ENCODE measurements at regions not wholly inside any gene's neighbourhood (a gene's known extent, or its start where the extent isn't known, plus 50 kb on each side); places are given as distances from the start of the nearest gene placed in this dataset.
"Not testable (repeated sequence)": the region's sequence is repeated elsewhere in the genome, so short reads cannot be mapped to it uniquely, and the experiment has no call there.

DNA sequence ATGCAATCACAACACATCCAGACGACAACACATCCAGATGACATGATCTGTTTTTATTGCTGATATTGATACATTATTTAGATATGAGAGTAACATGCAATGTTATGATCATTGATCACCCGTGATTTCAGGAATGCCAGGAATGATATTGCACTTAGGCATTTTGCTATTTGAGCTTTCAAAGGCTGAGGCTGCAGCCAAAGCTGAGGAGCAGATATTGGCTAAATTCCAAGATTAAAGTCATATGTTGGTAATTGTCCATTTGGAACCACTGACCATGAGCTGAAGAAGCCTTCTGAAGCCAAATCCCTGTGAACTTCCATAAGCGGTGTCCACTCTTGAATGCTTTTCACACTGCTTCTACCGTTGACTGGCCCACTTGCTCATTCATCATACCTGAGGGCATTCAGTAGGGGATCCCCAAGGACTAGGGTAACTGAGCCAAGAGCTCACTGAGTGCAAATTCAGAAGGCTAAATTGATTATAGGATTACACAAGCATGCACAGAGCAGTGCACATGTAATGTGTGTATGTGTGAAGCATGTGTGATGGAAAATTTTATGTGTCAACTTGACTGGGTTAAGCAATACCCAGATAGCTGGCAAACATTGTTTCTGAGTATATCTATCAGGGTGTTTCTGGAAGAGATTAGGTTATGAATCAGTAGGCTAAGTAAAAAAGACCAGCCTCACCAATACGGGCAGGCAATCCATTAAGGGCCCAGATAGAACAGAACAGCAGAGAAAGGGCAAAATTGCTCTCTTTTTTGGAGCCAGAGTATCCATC, 92.1 kb upstream of the PLAAT1 start:
- Histone ChIP-seq H3K4me3 (no peak overlapping the region), H3K9me3 (no peaks in the 10 kb centered on the region), H3K27ac (no peak overlapping the region), H3K27me3 (no peaks in the 10 kb centered on the region), H3K36me3 (no peaks in the 10 kb centered on the region), H3K4me1 (no peaks in the 10 kb centered on the region)
- intact Hi-C loops (cut with DNase I) = no loop called here
- TF ChIP-seq, protein P1, sequence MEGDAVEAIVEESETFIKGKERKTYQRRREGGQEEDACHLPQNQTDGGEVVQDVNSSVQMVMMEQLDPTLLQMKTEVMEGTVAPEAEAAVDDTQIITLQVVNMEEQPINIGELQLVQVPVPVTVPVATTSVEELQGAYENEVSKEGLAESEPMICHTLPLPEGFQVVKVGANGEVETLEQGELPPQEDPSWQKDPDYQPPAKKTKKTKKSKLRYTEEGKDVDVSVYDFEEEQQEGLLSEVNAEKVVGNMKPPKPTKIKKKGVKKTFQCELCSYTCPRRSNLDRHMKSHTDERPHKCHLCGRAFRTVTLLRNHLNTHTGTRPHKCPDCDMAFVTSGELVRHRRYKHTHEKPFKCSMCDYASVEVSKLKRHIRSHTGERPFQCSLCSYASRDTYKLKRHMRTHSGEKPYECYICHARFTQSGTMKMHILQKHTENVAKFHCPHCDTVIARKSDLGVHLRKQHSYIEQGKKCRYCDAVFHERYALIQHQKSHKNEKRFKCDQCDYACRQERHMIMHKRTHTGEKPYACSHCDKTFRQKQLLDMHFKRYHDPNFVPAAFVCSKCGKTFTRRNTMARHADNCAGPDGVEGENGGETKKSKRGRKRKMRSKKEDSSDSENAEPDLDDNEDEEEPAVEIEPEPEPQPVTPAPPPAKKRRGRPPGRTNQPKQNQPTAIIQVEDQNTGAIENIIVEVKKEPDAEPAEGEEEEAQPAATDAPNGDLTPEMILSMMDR (IDR thresholded peaks at IDR 0.05) = no peak
- DNase-seq (ENCODE audit: low spot score in 2 of 2) = no peak

- TF ChIP-seq, protein P1 (IDR thresholded peaks at IDR 0.05) = no peak
- H3K4me3 ChIP-seq = no peak overlapping the region
- intact Hi-C loops (cut with DNase I) = no loop called here
- H3K27ac ChIP-seq = no peak overlapping the region
- no peaks in the 10 kb centered on the region for H3K27me3 ChIP-seq
- H3K36me3 ChIP-seq = no peaks in the 10 kb centered on the region
- DNase-seq (ENCODE audit: low spot score in 2 of 2) = no peak
- no peaks in the 10 kb centered on the region for H3K9me3 ChIP-seq
- no peaks in the 10 kb centered on the region for H3K4me1 ChIP-seq
Measured at GRCh38 chr3:193149998-193150397, 91.0 kb upstream of the PLAAT1 start.

DNA sequence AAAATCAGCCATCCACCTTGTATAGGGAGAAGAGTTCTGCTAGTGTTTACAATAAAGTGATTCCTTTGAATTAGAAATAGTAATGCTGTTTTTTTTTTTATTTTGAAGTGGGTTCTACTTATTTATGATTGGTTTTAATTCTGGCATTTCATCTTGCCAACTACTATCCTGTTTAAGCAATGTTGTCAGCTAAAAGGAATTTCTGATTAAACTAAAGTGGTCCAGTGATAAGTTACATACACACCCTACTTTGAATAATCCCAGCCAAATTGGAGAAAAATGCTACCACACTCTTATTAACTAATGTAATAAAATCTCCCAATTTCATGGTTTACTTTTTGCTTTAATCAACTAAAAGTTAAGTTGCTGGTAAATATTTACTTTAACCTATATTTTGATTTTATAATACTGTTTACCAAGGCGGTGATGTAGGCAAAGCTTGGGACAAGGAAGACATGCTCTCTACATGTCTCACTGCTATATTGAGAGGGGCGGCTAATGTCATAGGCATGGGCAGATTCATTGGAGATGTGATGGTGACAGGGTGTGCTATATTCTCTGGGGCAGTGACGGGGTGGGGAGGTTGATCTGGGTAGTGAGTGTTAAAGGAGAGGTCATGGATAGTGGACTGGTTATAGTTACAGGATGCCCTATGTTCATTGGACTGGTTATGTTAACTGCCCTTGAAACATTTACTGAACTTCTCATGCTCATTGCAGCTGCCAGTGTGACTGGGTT, 85.8 kb upstream of the PLAAT1 start:
- H3K36me3 ChIP-seq; H3K27ac ChIP-seq; H3K4me1 ChIP-seq; intact Hi-C loops (cut with DNase I); DNase-seq (ENCODE audit: low spot score in 2 of 2); H3K9me3 ChIP-seq; H3K27me3 ChIP-seq; H3K4me3 ChIP-seq: not testable (repeated sequence)

- no peaks in the 10 kb centered on the region for H3K9me3 ChIP-seq
- H3K27me3 ChIP-seq = no peaks in the 10 kb centered on the region
- TF ChIP-seq, protein P1 (IDR thresholded peaks at IDR 0.05) = no peak
- H3K36me3 ChIP-seq = no peaks in the 10 kb centered on the region
- no peak overlapping the region for H3K4me3 ChIP-seq
- H3K27ac ChIP-seq = no peak overlapping the region
- no peak for DNase-seq (ENCODE audit: low spot score in 2 of 2)
- intact Hi-C loops (cut with DNase I) = no loop called here
- H3K4me1 ChIP-seq = no peaks in the 10 kb centered on the region
Measured at GRCh38 chr3:193157051-193157450, 84.0 kb upstream of the PLAAT1 start.

DNA sequence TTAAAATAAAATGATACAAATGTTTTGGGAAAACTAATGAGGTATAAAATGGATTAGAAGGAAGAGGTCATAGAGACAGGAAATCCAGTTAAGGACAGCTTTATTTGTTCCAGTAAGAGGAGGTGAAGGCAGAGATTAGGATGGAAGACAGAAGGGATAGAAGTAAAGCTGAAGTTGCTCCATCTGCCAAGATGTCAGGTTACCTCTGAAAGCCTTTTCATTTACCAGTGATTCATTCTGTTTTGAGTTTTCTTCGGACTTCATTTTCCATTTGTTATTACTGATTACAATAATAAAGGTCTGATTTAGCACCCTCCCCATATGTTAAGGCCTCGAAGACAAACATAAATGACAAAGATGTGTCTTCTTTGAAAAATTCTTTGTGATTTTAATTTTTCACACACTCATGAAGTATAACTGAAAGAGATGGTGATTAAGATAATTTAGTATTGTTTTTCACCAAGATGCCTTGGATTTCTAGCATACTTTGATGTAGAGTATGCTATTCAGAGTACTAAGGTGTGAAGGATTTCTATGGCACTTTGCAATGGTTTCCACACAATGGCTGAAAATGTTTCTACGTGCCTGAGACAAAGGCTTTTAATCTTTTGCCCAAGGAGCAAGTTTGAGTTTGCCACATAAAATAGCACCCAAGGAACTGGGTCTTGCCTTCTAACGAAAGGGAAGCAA, 75.4 kb upstream of the PLAAT1 start:
- Histone ChIP-seq H3K9me3 (no peaks in the 10 kb centered on the region), H3K4me1 (no peaks in the 10 kb centered on the region), H3K27me3 (no peaks in the 10 kb centered on the region), H3K36me3 (no peaks in the 10 kb centered on the region), H3K27ac (no peak overlapping the region), H3K4me3 (no peak overlapping the region)
- TF ChIP-seq, protein P1 (IDR thresholded peaks at IDR 0.05) = no peak
- DNase-seq (ENCODE audit: low spot score in 2 of 2) = no peak
- intact Hi-C loops (cut with DNase I) = no loop called here

DNA sequence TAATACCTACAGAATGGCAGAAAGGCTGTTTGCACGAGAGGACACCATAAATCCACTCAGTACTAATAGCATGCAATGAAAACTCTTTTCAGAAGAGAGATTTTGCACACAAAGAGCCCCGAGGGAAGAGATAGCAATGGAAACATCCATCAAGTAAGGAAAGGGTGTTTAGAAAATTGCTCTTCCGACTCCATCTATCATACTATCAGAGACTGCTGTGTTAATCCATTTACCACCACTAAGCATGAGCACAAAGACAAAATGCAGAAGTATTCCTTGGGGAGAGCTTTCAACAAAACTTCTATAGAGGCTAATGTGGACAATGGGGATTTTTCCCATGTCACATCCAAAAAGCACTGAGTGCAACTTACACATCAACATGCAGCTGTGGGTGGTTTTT, 72.1 kb upstream of the PLAAT1 start:
- DNase-seq (ENCODE audit: low spot score in 2 of 2) = no peak
- no peaks in the 10 kb centered on the region for H3K27me3 ChIP-seq
- TF ChIP-seq, protein P1 (IDR thresholded peaks at IDR 0.05) = no peak
- no peak overlapping the region for H3K27ac ChIP-seq
- H3K4me3 ChIP-seq = no peak overlapping the region
- H3K4me1 ChIP-seq = no peaks in the 10 kb centered on the region
- intact Hi-C loops (cut with DNase I) = no loop called here
- no peaks in the 10 kb centered on the region for H3K36me3 ChIP-seq
- H3K9me3 ChIP-seq = no peaks in the 10 kb centered on the region

Data from ascending aorta (tissue), 2 donors.